SK-N-MC (cell line): ENCODE measurements at regions not wholly inside any gene's neighbourhood (a gene's known extent, or its start where the extent isn't known, plus 50 kb on each side); places are given as distances from the start of the nearest gene placed in this dataset.

Experiments
- EZH2 ChIP-seq: fragments of 200-600 bp; sonication (generic); IDR thresholded peaks from one replicate; pipeline ENCODE4 v1.6.1; 2017; ENCODE audit warnings: antibody characterized with exemption
- FOXP2 ChIP-seq: optimal IDR thresholded peaks from 2 replicates; pipeline ENCODE3; 2011; ENCODE audit warnings: mild to moderate bottlenecking, moderate library complexity; ENCODE audit not compliant: insufficient read depth; ENCODE audit errors: extremely low read length, control extremely low read depth
- POLR2AphosphoS5 ChIP-seq: IDR thresholded peaks from 2 replicates; pipeline ENCODE4 v1.6.1; 2012; ENCODE audit warnings: mild to moderate bottlenecking, low read depth, low read length, borderline replicate concordance

DNA sequence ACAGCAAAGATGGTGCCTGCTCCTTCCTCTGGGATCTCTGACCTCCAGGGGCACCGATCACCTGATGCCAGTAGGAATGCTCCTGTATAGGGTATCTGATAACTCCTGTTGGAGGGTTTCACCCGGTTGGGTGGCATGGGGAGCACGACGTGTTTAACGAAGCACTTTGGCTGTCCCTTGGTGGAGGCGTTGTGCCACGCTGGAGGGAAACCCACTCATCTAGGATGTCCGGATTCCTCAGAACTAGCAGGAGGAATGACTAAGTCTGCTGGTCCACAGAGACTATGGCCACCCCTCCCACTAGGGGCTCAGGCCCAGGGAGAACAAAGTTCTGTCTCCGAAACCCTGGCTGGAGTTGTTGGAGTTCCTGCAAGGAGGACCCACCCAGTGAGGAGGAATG lies 1624.4 kb downstream of the GRIK2 start:
- TF ChIP-seq EZH2 = no peak
- no peak for TF ChIP-seq POLR2AphosphoS5
- no peak for TF ChIP-seq FOXP2
